Right kidney (tissue), 1 donor: ENCODE measurements at regions not wholly inside any gene's neighbourhood (a gene's known extent, or its start where the extent isn't known, plus 50 kb on each side); places are given as distances from the start of the nearest gene placed in this dataset.

Experiments used
- DNase-seq: peaks from one replicate; pipeline ENCODE4 v3.0.0-alpha.2; 2016

- no peak for DNase-seq
These were observed 254.2 kb upstream of the NWD2 start for GRCh38 chr4:36990128-36990872.

- no peak for DNase-seq
These were observed 246.8 kb upstream of the NWD2 start for GRCh38 chr4:36997727-36998126.

- DNase-seq, result no peak
These were observed 244.3 kb upstream of the NWD2 start for GRCh38 chr4:37000281-37000680.

- no peak for DNase-seq
These were observed 242.7 kb upstream of the NWD2 start for GRCh38 chr4:37001688-37002436.

- no peak for DNase-seq
These were observed 241.9 kb upstream of the NWD2 start for GRCh38 chr4:37002625-37003024.

- no peak for DNase-seq
These were observed 236.3 kb upstream of the NWD2 start for GRCh38 chr4:37008199-37008598.

- no peak for DNase-seq
These were observed 230.0 kb upstream of the NWD2 start for GRCh38 chr4:37014584-37014983.

- no peak for DNase-seq
These were observed 229.2 kb upstream of the NWD2 start for GRCh38 chr4:37015391-37015790.

GRCh38 chr4:37023504-37023903, 221.0 kb upstream of the NWD2 start:
- DNase-seq, result no peak

GRCh38 chr4:37023996-37024395, 220.5 kb upstream of the NWD2 start:
- DNase-seq, result no peak

- no peak for DNase-seq
These were observed 203.7 kb upstream of the NWD2 start for GRCh38 chr4:37040816-37041215.

GRCh38 chr4:37043342-37043741, 201.2 kb upstream of the NWD2 start:
- DNase-seq, result no peak

- no peak for DNase-seq
These were observed 193.4 kb upstream of the NWD2 start for GRCh38 chr4:37051111-37051510.

GRCh38 chr4:37051866-37052265, 192.7 kb upstream of the NWD2 start:
- no peak for DNase-seq

- no peak for DNase-seq
These were observed 189.9 kb upstream of the NWD2 start for GRCh38 chr4:37054531-37055077.

- no peak for DNase-seq
These were observed 185.7 kb upstream of the NWD2 start for GRCh38 chr4:37058826-37059225.

GRCh38 chr4:37066159-37066558, 178.4 kb upstream of the NWD2 start:
- DNase-seq, result no peak

GRCh38 chr4:37068580-37068979, 176.0 kb upstream of the NWD2 start:
- no peak for DNase-seq

- no peak for DNase-seq
These were observed 174.5 kb upstream of the NWD2 start for GRCh38 chr4:37070041-37070440.

GRCh38 chr4:37071576-37071975, 173.0 kb upstream of the NWD2 start:
- DNase-seq, result no peak

GRCh38 chr4:37073226-37073840, 171.2 kb upstream of the NWD2 start:
- DNase-seq, result no peak

GRCh38 chr4:37082912-37083311, 161.6 kb upstream of the NWD2 start:
- no peak for DNase-seq

- DNase-seq, result no peak
These were observed 148.6 kb upstream of the NWD2 start for GRCh38 chr4:37095925-37096324.
